Activated CD8-positive, alpha-beta T cell treated with anti-CD3 and anti-CD28 coated beads for 36 hours (primary cell): ENCODE measurements at regions not wholly inside any gene's neighbourhood (a gene's known extent, or its start where the extent isn't known, plus 50 kb on each side); places are given as distances from the start of the nearest gene placed in this dataset.

Experiments used
- ATAC-seq: fragments of 200-7000 bp; cut with Tn5 transposase; one replicate; pipeline ENCODE4 v1.10.0; 2021; ENCODE audit warnings: mild to moderate bottlenecking, moderate library complexity
- CTCF ChIA-PET: fragments of 350-600 bp; sonication (Branson Sonifier 250); formaldehyde crosslinking; loops from one replicate; lab custom pipeline; 2021; ENCODE audit warnings: antibody characterized with exemption; lab: Charles Lee
- POLR2A ChIA-PET: fragments of 350-600 bp; sonication (Branson Sonifier 250); formaldehyde crosslinking; loops from one replicate; lab custom pipeline; 2021; ENCODE audit warnings: antibody characterized with exemption; lab: Charles Lee
- DNase-seq: peaks from one replicate; pipeline ENCODE4 v3.0.0-alpha.2; 2020
- H3K27ac Mint-ChIP-seq: one replicate; pipeline ENCODE4 v1.8.0; 2021; ENCODE audit warnings: mild to moderate bottlenecking, mixed read lengths
- H3K27me3 Mint-ChIP-seq: one replicate; pipeline ENCODE4 v1.8.0; 2021; ENCODE audit warnings: mixed read lengths
- H3K36me3 Mint-ChIP-seq: one replicate; pipeline ENCODE4 v1.8.0; 2021; ENCODE audit warnings: low read depth, mixed read lengths
- H3K4me1 Mint-ChIP-seq: one replicate; pipeline ENCODE4 v1.8.0; 2021; ENCODE audit warnings: low read depth, mixed read lengths
- H3K4me3 Mint-ChIP-seq: one replicate; pipeline ENCODE4 v1.8.0; 2021; ENCODE audit warnings: mild to moderate bottlenecking, moderate library complexity, mixed read lengths
- H3K9me3 Mint-ChIP-seq: one replicate; pipeline ENCODE4 v1.8.0; 2021; ENCODE audit warnings: mixed read lengths
- CTCF ChIP-seq: fragments of 200-600 bp; IDR thresholded peaks from one replicate; pipeline ENCODE4 v1.8.0; 2022; ENCODE audit warnings: antibody characterized with exemption, mild to moderate bottlenecking
- intact Hi-C: fragments of 100-400 bp; cut with micrococcal nuclease; formaldehyde crosslinking; loops from one replicate; pipeline ENCODE4 v1.10.0; 2022

- Mint-ChIP-seq H3K9me3 (no peaks in the 10 kb centered on the region), H3K4me1 (no peaks in the 10 kb centered on the region), H3K36me3 (no peaks in the 10 kb centered on the region), H3K27me3 (peaks cover 4% of the 10 kb centered on the region), H3K27ac (no peak overlapping the region), H3K4me3 (no peak overlapping the region)
- no peak for DNase-seq
- ChIA-PET CTCF (no interaction called here), POLR2A (interaction anchor here (0.7 kb wide), 1 partner anchor 34 kb away, joined by 3 read pairs; no protein-coding TSS in a partner anchor)
- intact Hi-C loops: no loop called here
- TF ChIP-seq CTCF: no peak
- ATAC-seq: no peak
Measured at GRCh38 chr1:55413286-55413685, 198.1 kb upstream of the USP24 start.

GRCh38 chr1:55412060-55412459 is 196.9 kb upstream of the USP24 start:
- TF ChIP-seq CTCF: no peak
- intact Hi-C loops: no loop called here
- Mint-ChIP-seq H3K27me3 (peaks cover 3% of the 10 kb centered on the region), H3K4me1 (no peaks in the 10 kb centered on the region), H3K27ac (no peak overlapping the region), H3K9me3 (no peaks in the 10 kb centered on the region), H3K4me3 (no peak overlapping the region), H3K36me3 (no peaks in the 10 kb centered on the region)
- CTCF ChIA-PET: interaction anchor here (1.1 kb wide), 1 partner anchor 36 kb away, joined by 3 read pairs; no protein-coding TSS in a partner anchor
- DNase-seq: no peak
- ATAC-seq: no peak
- POLR2A ChIA-PET: interaction anchor here (0.7 kb wide), 1 partner anchor 173 kb away, joined by 3 read pairs; no protein-coding TSS in a partner anchor

GRCh38 chr1:55402671-55403464 is 187.7 kb upstream of the USP24 start:
- POLR2A ChIA-PET: no interaction called here
- Mint-ChIP-seq H3K27ac (no peak overlapping the region), H3K9me3 (peaks cover 2% of the 10 kb centered on the region), H3K36me3 (no peaks in the 10 kb centered on the region), H3K4me3 (no peak overlapping the region), H3K27me3 (peaks cover 17% of the 10 kb centered on the region), H3K4me1 (no peaks in the 10 kb centered on the region)
- TF ChIP-seq CTCF: no peak
- DNase-seq: no peak
- CTCF ChIA-PET: no interaction called here
- no peak for ATAC-seq
- intact Hi-C loops: no loop called here

- CTCF ChIA-PET: no interaction called here
Measured at GRCh38 chr1:55402142-55402541, 187.0 kb upstream of the USP24 start.

More at GRCh38 chr1:55402142-55402541, 187.0 kb upstream of the USP24 start:
- Mint-ChIP-seq H3K4me3 (no peak overlapping the region), H3K4me1 (no peaks in the 10 kb centered on the region), H3K9me3 (peaks cover 2% of the 10 kb centered on the region), H3K36me3 (no peaks in the 10 kb centered on the region), H3K27me3 (peaks cover 17% of the 10 kb centered on the region), H3K27ac (no peak overlapping the region)
- no peak for TF ChIP-seq CTCF
- intact Hi-C loops: no loop called here
- no peak for DNase-seq
- ATAC-seq: no peak
- POLR2A ChIA-PET: no interaction called here
